ENCODE measurements at regions not wholly inside any gene's neighbourhood (a gene's known extent, or its start where the extent isn't known, plus 50 kb on each side); places are given as distances from the start of the nearest gene placed in this dataset.
"Not testable (repeated sequence)": the region's sequence is repeated elsewhere in the genome, so short reads cannot be mapped to it uniquely, and the experiment has no call there.

- no peaks in the 10 kb centered on the region for H3K4me1 Mint-ChIP-seq
- POLR2A ChIA-PET: no interaction called here
- no peaks in the 10 kb centered on the region for H3K27me3 Mint-ChIP-seq
Observed at GRCh38 chr12:90473831-90474230, 481.1 kb downstream of the CCER1 start.

DNA sequence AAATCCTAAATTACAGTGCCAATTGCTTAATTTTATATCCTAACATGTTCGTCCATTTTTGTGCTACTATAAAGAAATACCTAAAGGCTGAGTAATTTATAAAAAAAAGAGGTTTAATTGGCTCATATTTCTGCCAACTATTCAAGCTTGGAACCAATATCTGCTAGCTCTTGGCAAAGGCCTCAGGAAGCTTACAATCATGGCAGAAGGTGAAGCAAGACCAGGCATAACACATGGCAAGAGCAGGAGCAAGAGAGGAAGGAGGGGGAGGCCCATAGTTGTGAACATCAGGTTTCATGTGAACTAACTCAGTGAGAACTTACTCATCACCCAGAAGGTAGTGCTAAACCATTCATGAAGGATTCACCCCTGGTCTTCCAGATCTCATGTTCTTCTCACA lies 494.3 kb downstream of the CCER1 start:
- no peak for DNase-seq
- H3K27ac Mint-ChIP-seq: no peak overlapping the region
- no peaks in the 10 kb centered on the region for H3K36me3 ChIP-seq (ENCODE audit: insufficient read depth, low read length)
- no peaks in the 10 kb centered on the region for H3K9me3 ChIP-seq (ENCODE audit: low read length)
- ChIA-PET POLR2A (no interaction called here), CTCF (interaction anchor here (0.6 kb wide), 1 partner anchor 118 kb away, joined by 3 read pairs; no protein-coding TSS in a partner anchor)
- H3K9me3 Mint-ChIP-seq: peaks cover 0 to 5% (median 0%) of the 10 kb centered on the region in 5 donors
- no peaks in the 10 kb centered on the region for H3K4me1 Mint-ChIP-seq
- H3K4me3 Mint-ChIP-seq: no peak overlapping the region
- H3K36me3 Mint-ChIP-seq: no peaks in the 10 kb centered on the region
- H3K27me3 ChIP-seq (ENCODE audit: insufficient read depth, low read length, poor library complexity, severe bottlenecking): no peaks in the 10 kb centered on the region
- no peaks in the 10 kb centered on the region for H3K4me1 ChIP-seq (ENCODE audit: insufficient read depth, low read length)
- H3K27me3 Mint-ChIP-seq: no peaks in the 10 kb centered on the region
- H3K27ac ChIP-seq (ENCODE audit: low read depth, low read length): no peak overlapping the region
- H3K4me3 ChIP-seq (ENCODE audit: low read length): no peak overlapping the region

More at GRCh38 chr12:90473831-90474230, 481.1 kb downstream of the CCER1 start:
- no peaks in the 10 kb centered on the region for H3K9me3 ChIP-seq (ENCODE audit: low read length)
- no peak overlapping the region for H3K27ac ChIP-seq (ENCODE audit: low read depth, low read length)
- no peaks in the 10 kb centered on the region for H3K27me3 ChIP-seq (ENCODE audit: insufficient read depth, low read length, poor library complexity, severe bottlenecking)
- no peaks in the 10 kb centered on the region for H3K36me3 Mint-ChIP-seq
- DNase-seq: no peak
- H3K4me3 ChIP-seq (ENCODE audit: low read length): no peak overlapping the region
- H3K36me3 ChIP-seq (ENCODE audit: insufficient read depth, low read length): no peaks in the 10 kb centered on the region
- H3K9me3 Mint-ChIP-seq: peaks cover 0 to 2% (median 0%) of the 10 kb centered on the region in 5 donors
- H3K4me3 Mint-ChIP-seq: no peak overlapping the region
- CTCF ChIA-PET: no interaction called here
- no peak overlapping the region for H3K27ac Mint-ChIP-seq
- H3K4me1 ChIP-seq (ENCODE audit: insufficient read depth, low read length): no peaks in the 10 kb centered on the region

GRCh38 chr12:90456248-90456647 lies 498.7 kb downstream of the CCER1 start:
- H3K27ac Mint-ChIP-seq: no peak overlapping the region
- H3K27me3 ChIP-seq (ENCODE audit: insufficient read depth, low read length, poor library complexity, severe bottlenecking): no peaks in the 10 kb centered on the region
- POLR2A ChIA-PET: no interaction called here
- no peaks in the 10 kb centered on the region for H3K36me3 Mint-ChIP-seq
- H3K4me1 Mint-ChIP-seq: no peaks in the 10 kb centered on the region
- H3K9me3 ChIP-seq (ENCODE audit: low read length): no peaks in the 10 kb centered on the region
- H3K9me3 Mint-ChIP-seq: peaks cover 0 to under 1% (median 0%) of the 10 kb centered on the region in 5 donors
- H3K4me3 ChIP-seq (ENCODE audit: low read length): no peak overlapping the region
- CTCF ChIA-PET: no interaction called here
- no peaks in the 10 kb centered on the region for H3K4me1 ChIP-seq (ENCODE audit: insufficient read depth, low read length)
- no peak for DNase-seq
- H3K36me3 ChIP-seq (ENCODE audit: insufficient read depth, low read length): no peaks in the 10 kb centered on the region
- no peaks in the 10 kb centered on the region for H3K27me3 Mint-ChIP-seq
- no peak overlapping the region for H3K27ac ChIP-seq (ENCODE audit: low read depth, low read length)
- no peak overlapping the region for H3K4me3 Mint-ChIP-seq

DNA sequence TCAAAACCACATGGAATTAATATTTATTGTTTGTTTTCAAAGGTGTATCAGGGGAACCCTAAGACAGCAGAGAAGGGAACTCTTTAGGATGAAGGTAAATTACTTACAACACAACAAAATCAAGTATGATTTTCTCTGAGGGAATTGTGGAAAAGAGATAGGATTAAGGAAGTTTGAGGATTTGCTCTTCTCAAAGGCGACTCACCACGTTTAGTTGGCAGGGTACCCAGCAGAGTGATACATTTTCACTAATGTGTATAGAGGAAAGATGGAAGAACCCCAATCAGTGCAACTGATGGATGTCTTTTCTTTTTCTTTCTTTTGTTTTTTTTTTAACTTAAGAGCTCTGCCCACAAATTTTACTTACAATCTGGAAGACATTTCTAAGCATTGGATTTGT lies 499.2 kb downstream of the CCER1 start:
- CTCF ChIA-PET: no interaction called here
- Mint-ChIP-seq H3K27me3 (no peaks in the 10 kb centered on the region), H3K4me3 (no peak overlapping the region), H3K27ac (no peak overlapping the region), H3K36me3 (no peaks in the 10 kb centered on the region), H3K9me3 (peaks cover 0 to 4% (median 0%) of the 10 kb centered on the region in 5 donors), H3K4me1 (no peaks in the 10 kb centered on the region)
- POLR2A ChIA-PET: no interaction called here
- no peak for DNase-seq
- H3K27ac ChIP-seq (ENCODE audit: low read depth, low read length): no peak overlapping the region
- no peaks in the 10 kb centered on the region for H3K27me3 ChIP-seq (ENCODE audit: insufficient read depth, low read length, poor library complexity, severe bottlenecking)
- no peaks in the 10 kb centered on the region for H3K9me3 ChIP-seq (ENCODE audit: low read length)
- H3K36me3 ChIP-seq (ENCODE audit: insufficient read depth, low read length): no peaks in the 10 kb centered on the region
- H3K4me1 ChIP-seq (ENCODE audit: insufficient read depth, low read length): no peaks in the 10 kb centered on the region
- no peak overlapping the region for H3K4me3 ChIP-seq (ENCODE audit: low read length)

GRCh38 chr12:90449611-90450010 lies 505.4 kb downstream of the CCER1 start:
- H3K27ac Mint-ChIP-seq: no peak overlapping the region
- no peaks in the 10 kb centered on the region for H3K36me3 Mint-ChIP-seq
- Histone ChIP-seq H3K4me3 (ENCODE audit: low read length) (no peak overlapping the region), H3K27ac (ENCODE audit: low read depth, low read length) (no peak overlapping the region), H3K4me1 (ENCODE audit: insufficient read depth, low read length) (no peaks in the 10 kb centered on the region), H3K9me3 (ENCODE audit: low read length) (no peaks in the 10 kb centered on the region), H3K27me3 (ENCODE audit: insufficient read depth, low read length, poor library complexity, severe bottlenecking) (no peaks in the 10 kb centered on the region), H3K36me3 (ENCODE audit: insufficient read depth, low read length) (no peaks in the 10 kb centered on the region)
- no peak for DNase-seq
- H3K9me3 Mint-ChIP-seq: peaks cover 0 to 5% (median 3%) of the 10 kb centered on the region in 5 donors
- POLR2A ChIA-PET: no interaction called here
- no peak overlapping the region for H3K4me3 Mint-ChIP-seq
- no peaks in the 10 kb centered on the region for H3K4me1 Mint-ChIP-seq
- CTCF ChIA-PET: no interaction called here
- no peaks in the 10 kb centered on the region for H3K27me3 Mint-ChIP-seq

DNA sequence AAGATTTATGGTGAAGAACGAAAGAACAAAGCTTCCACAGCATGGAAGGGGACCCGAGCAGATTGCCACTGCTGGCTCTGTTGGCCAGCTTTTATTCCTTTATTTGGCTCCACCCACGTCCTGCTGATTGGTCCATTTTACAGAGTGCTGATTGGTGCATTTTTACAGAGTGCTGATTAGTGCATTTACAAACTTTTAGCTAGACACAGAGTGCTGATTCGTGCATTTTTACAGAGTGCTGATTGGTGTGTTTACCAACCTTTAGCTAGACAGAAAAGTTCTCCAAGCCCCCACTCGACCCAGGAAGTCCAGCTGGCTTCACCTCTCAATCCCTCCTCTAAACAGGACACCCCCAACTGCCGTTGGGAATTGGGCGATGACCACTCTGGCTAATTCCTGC lies 511.5 kb downstream of the CCER1 start:
- not testable (repeated sequence) for H3K9me3 Mint-ChIP-seq

GRCh38 chr12:90441431-90441830 lies 513.5 kb downstream of the CCER1 start:
- POLR2A ChIA-PET: no interaction called here
- Mint-ChIP-seq H3K27ac (no peak overlapping the region), H3K27me3 (no peaks in the 10 kb centered on the region), H3K9me3 (peaks cover 0 to 9% (median 3%) of the 10 kb centered on the region in 5 donors), H3K36me3 (no peaks in the 10 kb centered on the region), H3K4me3 (no peak overlapping the region), H3K4me1 (no peaks in the 10 kb centered on the region)
- H3K27me3 ChIP-seq (ENCODE audit: insufficient read depth, low read length, poor library complexity, severe bottlenecking): no peaks in the 10 kb centered on the region
- H3K9me3 ChIP-seq (ENCODE audit: low read length): no peaks in the 10 kb centered on the region
- H3K4me3 ChIP-seq (ENCODE audit: low read length): no peak overlapping the region
- no peak overlapping the region for H3K27ac ChIP-seq (ENCODE audit: low read depth, low read length)
- no peaks in the 10 kb centered on the region for H3K36me3 ChIP-seq (ENCODE audit: insufficient read depth, low read length)
- CTCF ChIA-PET: no interaction called here
- H3K4me1 ChIP-seq (ENCODE audit: insufficient read depth, low read length): no peaks in the 10 kb centered on the region
- DNase-seq: no peak

More for the DNA sequence above, 511.5 kb downstream of the CCER1 start:
- H3K36me3 Mint-ChIP-seq; H3K36me3 ChIP-seq (ENCODE audit: insufficient read depth, low read length); DNase-seq; H3K4me3 Mint-ChIP-seq; H3K4me1 ChIP-seq (ENCODE audit: insufficient read depth, low read length); H3K4me3 ChIP-seq (ENCODE audit: low read length); H3K27ac Mint-ChIP-seq; H3K27ac ChIP-seq (ENCODE audit: low read depth, low read length); CTCF ChIA-PET; H3K27me3 ChIP-seq (ENCODE audit: insufficient read depth, low read length, poor library complexity, severe bottlenecking); POLR2A ChIA-PET; H3K27me3 Mint-ChIP-seq; H3K4me1 Mint-ChIP-seq; H3K9me3 ChIP-seq (ENCODE audit: low read length): not testable (repeated sequence)

GRCh38 chr12:90428881-90429280 lies 526.1 kb downstream of the CCER1 start:
- Histone ChIP-seq H3K27ac (ENCODE audit: low read depth, low read length) (no peak overlapping the region), H3K9me3 (ENCODE audit: low read length) (no peaks in the 10 kb centered on the region), H3K4me1 (ENCODE audit: insufficient read depth, low read length) (no peaks in the 10 kb centered on the region), H3K4me3 (ENCODE audit: low read length) (no peak overlapping the region), H3K27me3 (ENCODE audit: insufficient read depth, low read length, poor library complexity, severe bottlenecking) (no peaks in the 10 kb centered on the region), H3K36me3 (ENCODE audit: insufficient read depth, low read length) (no peaks in the 10 kb centered on the region)
- CTCF ChIA-PET: no interaction called here
- POLR2A ChIA-PET: no interaction called here
- Mint-ChIP-seq H3K9me3 (peaks cover 0 to 2% (median under 1%) of the 10 kb centered on the region in 5 donors), H3K4me3 (no peak overlapping the region), H3K27me3 (no peaks in the 10 kb centered on the region), H3K4me1 (no peaks in the 10 kb centered on the region), H3K27ac (no peak overlapping the region), H3K36me3 (no peaks in the 10 kb centered on the region)
- DNase-seq: no peak

- Mint-ChIP-seq H3K36me3 (no peaks in the 10 kb centered on the region), H3K4me3 (no peak overlapping the region), H3K27ac (no peak overlapping the region), H3K9me3 (no peaks in the 10 kb centered on the region), H3K4me1 (no peaks in the 10 kb centered on the region), H3K27me3 (no peaks in the 10 kb centered on the region)
- no peak overlapping the region for H3K4me3 ChIP-seq (ENCODE audit: low read length)
- no peaks in the 10 kb centered on the region for H3K4me1 ChIP-seq (ENCODE audit: insufficient read depth, low read length)
- no peak for DNase-seq
- H3K9me3 ChIP-seq (ENCODE audit: low read length): no peaks in the 10 kb centered on the region
- POLR2A ChIA-PET: no interaction called here
- no peaks in the 10 kb centered on the region for H3K36me3 ChIP-seq (ENCODE audit: insufficient read depth, low read length)
- no peaks in the 10 kb centered on the region for H3K27me3 ChIP-seq (ENCODE audit: insufficient read depth, low read length, poor library complexity, severe bottlenecking)
- H3K27ac ChIP-seq (ENCODE audit: low read depth, low read length): no peak overlapping the region
- CTCF ChIA-PET: no interaction called here
Observed at GRCh38 chr12:90428465-90428864, 526.5 kb downstream of the CCER1 start.

All from CD8-positive, alpha-beta memory T cell (primary cell).